K562 (cell line): ENCODE measurements at regions not wholly inside any gene's neighbourhood (a gene's known extent, or its start where the extent isn't known, plus 50 kb on each side); places are given as distances from the start of the nearest gene placed in this dataset.
A peak's percentile ranks its signal among the peaks of the same experiment; 100 is the strongest.

Source experiments
- ATAC-seq: fragments of 200-7000 bp; cut with Tn5 transposase; 3 replicates; pipeline ENCODE4 v1.9.1; 2020; ENCODE audit warnings: moderate library complexity
- BruUV-seq: library from RNA; stranded (reverse); fragments of 400-500 nt; replicated peaks from 2 replicates; lab custom pipeline; 2021; lab: Mats Ljungman, UMichigan
- CTCF ChIA-PET: fragments of 300-600 bp; formaldehyde crosslinking; extraction: SDS; loops from one replicate; lab custom pipeline; 2021; ENCODE audit warnings: low intra/inter-chr PET ratio; lab: Yijun Ruan, JAX
- POLR2A ChIA-PET: fragments of 300-600, 350-650 bp; sonication (Branson Sonifier 250); formaldehyde crosslinking; extraction: SDS; loops from one replicate; lab custom pipeline; 2021; ENCODE audit warnings: antibody characterized with exemption, inconsistent platforms; lab: Yijun Ruan, JAX
- DNase-seq, 4 experiments: peaks; one replicate each; pipeline versions ENCODE4 v3.0.0 to v3.0.0-alpha.2; 2011 to 2018; ENCODE audit warnings: low spot score in 3 of 4, mixed read lengths in 3 of 4; ENCODE audit errors: extremely low read depth in 1 of 4
- FAIRE-seq: peaks from 2 replicates; lab custom pipeline; 2011; peaks lifted over from hg19 to GRCh38; lab: Jason Lieb, UNC
- H2AFZ ChIP-seq: 2 replicates; pipeline ENCODE4 v1.6.0; 2011; ENCODE audit warnings: low read depth, low read length, control low read depth, inconsistent platforms
- H3K27ac ChIP-seq: fragments of 200-600 bp; 3 replicates; pipeline ENCODE4 v1.8.0; 2011; ENCODE audit warnings: low read depth, mild to moderate bottlenecking, control low read depth, inconsistent platforms, low read length, moderate library complexity, mixed read lengths; ENCODE audit errors: extremely low read depth
- H3K27me3 ChIP-seq, 2 experiments: fragments of 300-600 bp in 1 of 2; 2 replicates in 1 of 2; 3 replicates in 1 of 2; pipeline versions ENCODE4 v1.6.0 to v1.8.0; 2011; ENCODE audit warnings: inconsistent platforms in 2 of 2, low read length in 2 of 2, mild to moderate bottlenecking in 1 of 2, mixed read lengths in 1 of 2, moderate library complexity in 1 of 2; ENCODE audit not compliant: control insufficient read depth in 2 of 2, insufficient read depth in 2 of 2
- H3K36me3 ChIP-seq: fragments of 300-600 bp; 3 replicates; pipeline ENCODE4 v1.8.0; 2011; ENCODE audit warnings: mild to moderate bottlenecking, low read length, inconsistent platforms; ENCODE audit not compliant: control insufficient read depth, insufficient read depth
- H3K4me1 ChIP-seq, 2 experiments: fragments of 200-600 bp in 1 of 2; replicated peaks in 1 of 2; 2 replicates in 1 of 2; 3 replicates in 1 of 2; pipeline versions ENCODE4 v1.5.1 to v1.8.0; 2011; ENCODE audit warnings: inconsistent platforms in 2 of 2, low read length in 2 of 2, mild to moderate bottlenecking in 1 of 2, mixed read lengths in 1 of 2, moderate library complexity in 1 of 2; ENCODE audit not compliant: control insufficient read depth in 2 of 2, insufficient read depth in 2 of 2
- H3K4me2 ChIP-seq: 2 replicates; pipeline ENCODE4 v1.6.1; 2011; ENCODE audit warnings: low read length, control low read depth, inconsistent platforms, mixed read lengths; ENCODE audit not compliant: insufficient read depth
- H3K4me3 ChIP-seq: fragments of 200-600 bp; sonication (generic), shearing (Covaris generic); 2 replicates; pipeline ENCODE4 v1.5.1; 2016; ENCODE audit warnings: control low read depth, inconsistent platforms
- H3K79me2 ChIP-seq: fragments of 200-600 bp; 3 replicates; pipeline ENCODE4 v1.8.0; 2011; ENCODE audit warnings: low read length, inconsistent platforms; ENCODE audit not compliant: control insufficient read depth, insufficient read depth
- H3K9ac ChIP-seq, 2 experiments: 2 replicates each; pipeline versions ENCODE4 v1.6.0 to v1.6.1; 2011; ENCODE audit warnings: low read depth in 2 of 2, low read length in 2 of 2, control low read depth in 1 of 2, inconsistent platforms in 1 of 2, mild to moderate bottlenecking in 1 of 2, mixed read lengths in 1 of 2; ENCODE audit not compliant: insufficient read depth in 1 of 2
- H3K9me1 ChIP-seq: one replicate; pipeline ENCODE4 v1.6.0; 2011; ENCODE audit warnings: inconsistent platforms, mild to moderate bottlenecking, low read length, moderate library complexity; ENCODE audit not compliant: control insufficient read depth, insufficient read depth
- H3K9me3 ChIP-seq: replicated peaks from 2 replicates; pipeline ENCODE4 v1.5.1; 2011; ENCODE audit warnings: low read depth, low read length, inconsistent platforms; ENCODE audit not compliant: control insufficient read depth, insufficient read depth
- H4K20me1 ChIP-seq: replicated peaks from 2 replicates; pipeline ENCODE4 v1.6.1; 2011; ENCODE audit warnings: low read length, inconsistent platforms, mixed read lengths; ENCODE audit not compliant: control insufficient read depth, insufficient read depth
- C11orf30 ChIP-seq: fragments of 450-650 bp; IDR thresholded peaks from 2 replicates; pipeline ENCODE4 v1.6.1; 2016; ENCODE audit warnings: low read depth, mild to moderate bottlenecking
- CEBPB ChIP-seq: fragments of 450-650 bp; IDR thresholded peaks from 2 replicates; pipeline ENCODE4 v1.6.1; 2016; ENCODE audit warnings: missing genetic modification characterization, missing compliant biosample characterization
- ILF3 ChIP-seq: fragments of 450-650 bp; IDR thresholded peaks from 2 replicates; pipeline ENCODE4 v1.6.1; 2018; ENCODE audit warnings: antibody characterized with exemption, mild to moderate bottlenecking, moderate library complexity, borderline replicate concordance
- KHSRP ChIP-seq: fragments of 450-650 bp; IDR thresholded peaks from 2 replicates; pipeline ENCODE4 v1.6.1; 2017
- MAFF ChIP-seq: IDR thresholded peaks from 2 replicates; pipeline ENCODE4 v1.6.1; 2012; ENCODE audit warnings: low read length, improper control_type of control experiment
- MAFG ChIP-seq: fragments of 450-650 bp; conservative IDR thresholded peaks from 2 replicates; pipeline ENCODE4 v1.6.1; 2016; ENCODE audit warnings: missing genetic modification characterization, missing compliant biosample characterization
- MCM2 ChIP-seq: fragments of 450-650 bp; IDR thresholded peaks from 2 replicates; pipeline ENCODE4 v1.6.1; 2017; ENCODE audit warnings: low read depth, mild to moderate bottlenecking
- MYC ChIP-seq, 2 experiments: fragments of 250-450 bp in 1 of 2; sonication (Bioruptor Pico) in 1 of 2; IDR thresholded peaks; 2 replicates each; pipeline versions ENCODE4 v1.5.1 to v1.6.1; 2012 to 2021; ENCODE audit warnings: low read depth in 2 of 2, borderline replicate concordance in 1 of 2, improper control_type of control experiment in 1 of 2, low read length in 1 of 2, mild to moderate bottlenecking in 1 of 2, moderate library complexity in 1 of 2
- PHB ChIP-seq: fragments of 250-450 bp; sonication (Bioruptor Pico); IDR thresholded peaks from 2 replicates; pipeline ENCODE4 v1.5.0; 2021
- PML ChIP-seq: IDR thresholded peaks from 2 replicates; pipeline ENCODE4 v1.6.1; 2012; ENCODE audit warnings: low read length, inconsistent platforms
- RBM14 ChIP-seq: fragments of 200-400 bp; formaldehyde crosslinking; IDR thresholded peaks from 2 replicates; pipeline ENCODE4 v1.6.1; 2018; ENCODE audit warnings: low read depth, mild to moderate bottlenecking, low read length, moderate library complexity, borderline replicate concordance; ENCODE audit not compliant: insufficient read depth
- XRCC3 ChIP-seq: fragments of 450-650 bp; IDR thresholded peaks from 2 replicates; pipeline ENCODE4 v1.6.1; 2017; ENCODE audit warnings: mild to moderate bottlenecking, moderate library complexity
- ZNF316 ChIP-seq: fragments of 450-650 bp; IDR thresholded peaks from 2 replicates; pipeline ENCODE4 v1.6.1; 2016
- WGBS: fragments of 100-300 bp; shearing (Covaris generic); methylation state at CpG from one replicate; pipeline ENCODE4 v1.1.6; 2016; ENCODE audit warnings: low coverage, mixed read lengths; ENCODE audit not compliant: insufficient coverage; ENCODE audit errors: missing lambda C conversion rate; 5-methylcytosine and 5-hydroxymethylcytosine counted together
- in situ Hi-C: fragments of 300-500 bp; cut with MboI; formaldehyde crosslinking; loops from 4 replicates; pipeline ENCODE4 v1.15.0; 2018; ENCODE audit warnings: inconsistent platforms, mixed read lengths
- intact Hi-C: fragments of 100-400 bp; cut with micrococcal nuclease; formaldehyde crosslinking; loops from 2 replicates; pipeline ENCODE4 v1.14.2; 2022

DNA sequence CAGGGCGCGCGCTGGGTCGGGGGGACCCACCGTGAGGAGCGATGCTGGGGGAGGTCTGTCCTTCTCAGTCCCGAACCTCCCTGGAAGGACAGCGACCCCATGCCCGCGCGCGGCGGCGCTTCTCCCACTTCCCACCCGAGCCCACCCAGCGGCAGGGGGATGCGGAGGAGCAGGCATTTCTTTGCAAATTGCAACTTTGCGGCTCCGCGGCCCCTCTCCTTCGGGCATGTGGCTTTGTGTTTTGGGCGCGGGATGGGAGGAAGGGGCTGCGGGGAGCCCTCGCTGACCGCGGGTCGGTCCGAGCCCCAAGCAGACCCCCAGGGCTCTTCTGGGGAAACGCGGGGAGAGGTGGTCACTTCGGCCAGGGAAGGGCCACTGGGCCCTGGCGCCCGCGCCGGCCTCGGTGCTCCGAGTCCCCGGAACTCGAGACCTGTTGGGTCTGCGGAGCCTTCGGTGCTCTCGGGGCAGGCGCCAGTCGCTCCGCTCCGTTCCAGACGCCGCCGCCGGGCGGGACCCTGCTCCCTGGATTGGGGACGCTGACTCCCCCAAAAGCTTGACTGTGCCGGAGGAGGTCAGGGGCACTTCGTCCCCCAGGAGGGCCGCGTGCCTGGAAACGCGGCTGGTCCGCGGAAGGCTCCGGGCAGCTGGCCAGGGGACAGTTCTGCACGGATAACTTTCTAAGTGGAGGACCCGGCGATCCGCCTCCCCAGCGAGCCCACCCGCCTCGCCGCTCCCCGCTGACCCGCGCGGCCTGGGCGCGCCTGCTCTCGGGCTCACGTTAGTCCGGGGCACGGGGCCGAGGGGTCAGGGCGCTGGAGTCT is 164.2 kb upstream of the DPP6 start:
- Histone ChIP-seq H3K9ac (no peak overlapping the region), H2AFZ (no peak overlapping the region), H3K9me1 (no peaks in the 10 kb centered on the region), H3K27ac (no peak overlapping the region), H4K20me1 (no peaks in the 10 kb centered on the region), H3K79me2 (no peaks in the 10 kb centered on the region), H3K27me3 (peaks cover 6 to 44% of the 10 kb centered on the region in 2 experiments; a peak in 3 of 5 replicates), H3K9me3 (no peaks in the 10 kb centered on the region), H3K4me2 (no peak overlapping the region), H3K4me1 (peaks cover 0 to 16% of the 10 kb centered on the region in 2 experiments; a peak in 1 of 5 replicates), H3K36me3 (no peaks in the 10 kb centered on the region), H3K4me3 (no peak overlapping the region)
- TF ChIP-seq PHB (CRISPR knock-in tag): no peak
- 0 out of 2 replicates have a peak, but pooled peaks have one; percentile 58 for TF ChIP-seq RBM14
- TF ChIP-seq KHSRP: no peak
- WGBS: 6% methylated on average over 81 of the region's 82 CpGs
- ChIA-PET CTCF (no interaction called here), POLR2A (no interaction called here)
- ATAC-seq: no peak
- no peak for DNase-seq
- no peak for FAIRE-seq
- in situ Hi-C loops (no loop called here), intact Hi-C loops (no loop called here)
- no TSS peak for BruUV-seq

DNA sequence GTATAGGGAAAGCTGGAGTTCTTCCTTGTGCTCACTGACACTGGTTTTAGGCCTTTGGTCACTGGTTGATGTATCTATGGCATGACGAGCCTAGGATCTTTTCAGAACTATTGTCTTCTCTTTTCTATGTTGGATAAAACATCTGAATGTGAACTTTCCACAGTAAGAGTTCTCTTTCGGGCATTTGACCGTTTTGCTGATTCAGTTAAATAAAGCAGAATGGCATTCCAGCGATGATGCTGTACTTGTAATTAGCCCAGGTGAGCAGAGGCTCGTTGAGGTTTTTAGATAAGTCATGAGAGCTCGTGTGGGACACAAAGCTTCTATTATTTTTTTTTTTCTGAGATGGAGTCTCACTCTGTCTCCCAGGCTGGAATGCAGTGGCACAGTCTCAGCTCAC is 160.2 kb upstream of the DPP6 start:
- H3K27me3 ChIP-seq: peaks cover 5 to 33% of the 10 kb centered on the region in 2 experiments; a peak in 3 of 5 replicates
- no TSS peak for BruUV-seq
- peaks cover 0 to 8% of the 10 kb centered on the region in 2 experiments; a peak in 1 of 5 replicates for H3K4me1 ChIP-seq
- no peak overlapping the region for H3K27ac ChIP-seq
- DNase-seq: no peak
- WGBS: under 1% methylated on average over 6 of the region's 6 CpGs
- ATAC-seq: no peak
- H3K79me2 ChIP-seq: no peaks in the 10 kb centered on the region
- FAIRE-seq: no peak
- no peak overlapping the region for H3K4me2 ChIP-seq
- TF ChIP-seq MAFG (tag): peak; percentile 50
- TF ChIP-seq ZNF316: peak; percentile 75
- TF ChIP-seq XRCC3: no peak
- TF ChIP-seq MYC (IDR thresholded peaks at IDR 0.05; ENCODE audit: low read depth, low read length): no peak
- no peak for TF ChIP-seq MYC (CRISPR knock-in tag; IDR thresholded peaks at IDR 0.05; ENCODE audit: borderline replicate concordance, low read depth)
- no peak for TF ChIP-seq MCM2
- no peak for TF ChIP-seq CEBPB (tag)
- no peak for TF ChIP-seq PML
- TF ChIP-seq C11orf30: 0 out of 2 replicates have a peak, but pooled peaks have one; percentile 34
- no peak for TF ChIP-seq ILF3
- peak; percentile 49 for TF ChIP-seq MAFF
- TF ChIP-seq, all 486 proteins: peak for 4
- in situ Hi-C loops (no loop called here), intact Hi-C loops (no loop called here)
- Histone ChIP-seq H3K36me3 (no peaks in the 10 kb centered on the region), H3K4me3 (no peak overlapping the region), H4K20me1 (no peaks in the 10 kb centered on the region), H2AFZ (no peak overlapping the region), H3K9me3 (no peaks in the 10 kb centered on the region), H3K9me1 (no peaks in the 10 kb centered on the region), H3K9ac (no peak overlapping the region)
- ChIA-PET CTCF (no interaction called here), POLR2A (interaction anchor here (0.7 kb wide), 1 partner anchor 522 kb away, joined by 3 read pairs; no protein-coding TSS in a partner anchor)
